H1 (cell line): ENCODE measurements at regions not wholly inside any gene's neighbourhood (a gene's known extent, or its start where the extent isn't known, plus 50 kb on each side); places are given as distances from the start of the nearest gene placed in this dataset.

Experiments used
- CEBPB ChIP-seq: IDR thresholded peaks from 2 replicates; pipeline ENCODE4 v1.6.1; 2012; ENCODE audit warnings: low read depth, low read length
- CHD2 ChIP-seq: IDR thresholded peaks from 2 replicates; pipeline ENCODE4 v1.6.1; 2012; ENCODE audit warnings: low read length, improper control_type of control experiment
- CREB1 ChIP-seq: IDR thresholded peaks from 2 replicates; pipeline ENCODE4 v1.6.1; 2012; ENCODE audit warnings: inconsistent platforms
- JUND ChIP-seq: IDR thresholded peaks from 2 replicates; pipeline ENCODE4 v1.6.1; 2011; ENCODE audit warnings: mild to moderate bottlenecking, improper control_type of control experiment, low read length
- POLR2A ChIP-seq, 2 experiments: IDR thresholded peaks; 1 replicate in 1 of 2; 2 replicates in 1 of 2; pipeline ENCODE4 v1.6.1; 2011; ENCODE audit warnings: low read depth in 2 of 2, low read length in 2 of 2, mild to moderate bottlenecking in 2 of 2; ENCODE audit errors: control extremely low read depth in 1 of 2
- RAD21 ChIP-seq, 2 experiments: IDR thresholded peaks in 1 of 2; conservative IDR thresholded peaks in 1 of 2; 2 replicates each; pipeline ENCODE4 v1.6.1; 2011; ENCODE audit warnings: low read depth in 2 of 2, low read length in 2 of 2, improper control_type of control experiment in 1 of 2, inconsistent platforms in 1 of 2, mild to moderate bottlenecking in 1 of 2, moderate library complexity in 1 of 2
- SP1 ChIP-seq: IDR thresholded peaks from 2 replicates; pipeline ENCODE4 v1.6.1; 2011; ENCODE audit warnings: low read depth, low read length
- TF ChIP-seq, protein P1 (sequence below), 3 experiments: IDR thresholded peaks; 1 replicate in 2 of 3; 2 replicates in 1 of 3; pipeline versions ENCODE4 v1.5.1 to v1.6.1; 2011; ENCODE audit warnings: low read length in 3 of 3, mild to moderate bottlenecking in 3 of 3, inconsistent platforms in 2 of 3, low read depth in 1 of 3, moderate library complexity in 1 of 3; ENCODE audit not compliant: insufficient read depth in 1 of 3; ENCODE audit errors: control extremely low read depth in 1 of 3

DNA sequence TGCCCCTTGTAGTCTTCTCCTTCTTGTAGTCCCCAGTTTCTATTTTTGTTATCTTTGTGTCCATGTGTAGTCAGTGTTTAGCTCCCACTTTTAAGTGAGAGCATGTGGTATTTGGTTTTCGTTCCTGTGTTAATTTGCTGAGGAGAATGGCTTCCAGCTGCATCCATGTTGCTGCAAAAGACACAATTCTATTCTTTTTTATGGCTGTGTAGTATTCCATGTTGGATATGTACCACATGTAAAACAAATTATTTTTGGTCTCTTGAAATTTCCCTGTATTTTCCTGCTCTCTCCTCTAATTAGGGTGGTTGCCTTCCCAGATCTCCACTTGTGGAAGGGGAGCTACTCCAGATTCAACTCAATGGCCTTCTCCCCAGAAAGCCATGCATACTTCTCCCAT lies 813.8 kb downstream of the UQCRFS1 start:
- TF ChIP-seq, protein P1, sequence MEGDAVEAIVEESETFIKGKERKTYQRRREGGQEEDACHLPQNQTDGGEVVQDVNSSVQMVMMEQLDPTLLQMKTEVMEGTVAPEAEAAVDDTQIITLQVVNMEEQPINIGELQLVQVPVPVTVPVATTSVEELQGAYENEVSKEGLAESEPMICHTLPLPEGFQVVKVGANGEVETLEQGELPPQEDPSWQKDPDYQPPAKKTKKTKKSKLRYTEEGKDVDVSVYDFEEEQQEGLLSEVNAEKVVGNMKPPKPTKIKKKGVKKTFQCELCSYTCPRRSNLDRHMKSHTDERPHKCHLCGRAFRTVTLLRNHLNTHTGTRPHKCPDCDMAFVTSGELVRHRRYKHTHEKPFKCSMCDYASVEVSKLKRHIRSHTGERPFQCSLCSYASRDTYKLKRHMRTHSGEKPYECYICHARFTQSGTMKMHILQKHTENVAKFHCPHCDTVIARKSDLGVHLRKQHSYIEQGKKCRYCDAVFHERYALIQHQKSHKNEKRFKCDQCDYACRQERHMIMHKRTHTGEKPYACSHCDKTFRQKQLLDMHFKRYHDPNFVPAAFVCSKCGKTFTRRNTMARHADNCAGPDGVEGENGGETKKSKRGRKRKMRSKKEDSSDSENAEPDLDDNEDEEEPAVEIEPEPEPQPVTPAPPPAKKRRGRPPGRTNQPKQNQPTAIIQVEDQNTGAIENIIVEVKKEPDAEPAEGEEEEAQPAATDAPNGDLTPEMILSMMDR (IDR thresholded peaks at IDR 0.05; ENCODE audit: control extremely low read depth in 1 of 3, insufficient read depth in 1 of 3, low read depth in 1 of 3, low read length in 3 of 3) = no peak
- TF ChIP-seq POLR2A (IDR thresholded peaks at IDR 0.05; ENCODE audit: control extremely low read depth in 1 of 2, low read depth in 2 of 2, low read length in 2 of 2) (no peak), CREB1 (no peak), CEBPB (no peak), JUND (no peak), SP1 (no peak), CHD2 (no peak), RAD21 (IDR thresholded peaks at IDR 0.05 in 1 of 2, conservative IDR thresholded peaks at IDR 0.05 in 1 of 2; ENCODE audit: low read depth in 2 of 2, low read length in 2 of 2) (no peak)
